ENCODE measurements at regions not wholly inside any gene's neighbourhood (a gene's known extent, or its start where the extent isn't known, plus 50 kb on each side); places are given as distances from the start of the nearest gene placed in this dataset.

DNA sequence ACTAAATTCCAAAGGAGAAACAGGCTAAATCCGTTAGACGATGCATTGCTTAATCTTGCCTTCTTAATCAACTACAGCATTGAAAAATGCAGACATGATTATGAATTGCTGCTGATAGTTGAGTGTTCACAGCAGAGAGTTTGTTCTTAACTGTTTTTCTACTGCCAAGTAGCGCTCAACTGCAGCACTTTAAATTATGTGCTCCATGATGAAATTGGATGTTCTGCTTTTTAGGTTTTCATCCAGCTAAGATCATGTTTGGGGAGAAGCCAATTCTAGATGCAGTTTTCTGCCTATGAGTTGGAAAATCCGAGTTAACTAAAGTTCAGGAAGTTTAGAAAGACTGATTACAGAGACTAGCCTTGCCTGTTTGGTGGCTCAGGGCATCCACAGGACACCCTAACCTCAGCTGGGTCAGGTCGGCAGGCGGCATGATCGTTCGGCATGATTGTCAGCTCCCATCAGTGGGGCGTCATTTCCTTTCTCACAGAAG lies 119.4 kb upstream of the PIEZO2 start:
- H3K4me3 ChIP-seq (ENCODE audit: low read depth, low read length): no peak overlapping the region
- no peaks in the 10 kb centered on the region for H3K36me3 ChIP-seq (ENCODE audit: control insufficient read depth, insufficient read depth, low read length)
- no peaks in the 10 kb centered on the region for H3K27me3 ChIP-seq (ENCODE audit: control insufficient read depth, insufficient read depth, low read length)
- H3K9me3 ChIP-seq (ENCODE audit: control insufficient read depth, insufficient read depth, low read length): peaks cover 4% of the 10 kb centered on the region; the same call in 1 of the 2 replicates
- H3K9ac ChIP-seq (ENCODE audit: low read depth, low read length): no peak overlapping the region
- 0 out of 2 replicates have a peak, but pooled peaks cover 3% of the 10 kb centered on the region for H3K4me1 ChIP-seq (ENCODE audit: control insufficient read depth, insufficient read depth, low read length)
- H3K27ac ChIP-seq (ENCODE audit: low read depth, low read length): no peak overlapping the region

DNA sequence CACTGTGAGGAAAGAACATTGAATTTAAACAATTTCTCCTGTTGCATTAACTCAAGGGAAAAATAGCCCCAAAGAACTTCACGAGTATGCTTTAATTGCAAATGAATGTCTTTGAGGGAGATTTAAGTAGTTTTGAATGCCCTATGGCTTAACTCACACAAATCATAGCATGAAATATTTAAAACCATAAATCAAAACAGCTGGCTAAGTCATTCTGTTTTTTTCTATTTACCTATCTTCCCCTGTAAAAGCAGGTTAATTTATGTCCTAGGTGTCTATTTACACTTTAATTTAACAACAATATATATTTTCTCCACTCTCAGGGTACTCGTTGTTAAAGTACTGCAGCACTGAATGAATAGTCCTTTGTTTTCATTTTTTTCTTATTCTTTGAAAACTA lies 118.8 kb upstream of the PIEZO2 start:
- Histone ChIP-seq H3K4me1 (ENCODE audit: control insufficient read depth, insufficient read depth, low read length) (0 out of 2 replicates have a peak, but pooled peaks cover 3% of the 10 kb centered on the region), H3K9me3 (ENCODE audit: control insufficient read depth, insufficient read depth, low read length) (peaks cover 5% of the 10 kb centered on the region; the same call in 1 of the 2 replicates), H3K9ac (ENCODE audit: low read depth, low read length) (no peak overlapping the region), H3K27me3 (ENCODE audit: control insufficient read depth, insufficient read depth, low read length) (no peaks in the 10 kb centered on the region), H3K36me3 (ENCODE audit: control insufficient read depth, insufficient read depth, low read length) (no peaks in the 10 kb centered on the region), H3K27ac (ENCODE audit: low read depth, low read length) (no peak overlapping the region), H3K4me3 (ENCODE audit: low read depth, low read length) (no peak overlapping the region)

DNA sequence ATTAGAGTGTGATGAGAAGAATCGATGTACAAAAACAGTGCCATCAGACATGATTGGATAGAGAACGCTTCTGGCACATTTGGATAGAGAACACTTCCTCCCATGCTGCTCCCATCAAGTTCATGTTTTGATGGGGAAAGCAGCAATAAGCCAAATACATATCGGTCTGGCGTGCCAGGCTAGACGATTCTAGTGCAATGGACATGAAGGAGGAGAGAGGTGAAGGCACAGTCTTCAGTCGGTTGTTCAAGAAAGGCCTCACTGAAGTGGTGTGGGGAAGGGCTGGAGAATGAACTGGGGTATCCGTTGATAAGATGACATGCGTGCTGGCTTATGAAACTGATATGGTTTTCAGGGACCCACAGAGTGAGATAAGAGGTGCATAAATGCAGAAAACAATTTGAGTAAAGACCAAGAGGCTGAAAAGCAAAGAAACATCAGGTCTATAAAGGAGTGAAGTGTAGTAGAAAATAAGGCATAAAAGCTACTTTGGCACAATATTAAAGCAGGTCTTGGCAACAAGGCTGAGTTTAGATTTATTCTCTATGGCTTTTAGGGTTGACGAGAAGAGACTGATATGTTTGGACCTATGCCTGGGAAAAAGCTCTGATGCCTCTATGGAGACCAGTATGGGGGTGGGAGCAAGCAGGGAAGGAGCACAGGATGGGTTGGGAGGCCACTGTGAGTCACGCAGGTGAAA lies 117.6 kb upstream of the PIEZO2 start:
- no peak overlapping the region for H3K9ac ChIP-seq (ENCODE audit: low read depth, low read length)
- H3K9me3 ChIP-seq (ENCODE audit: control insufficient read depth, insufficient read depth, low read length): peaks cover 5% of the 10 kb centered on the region; the same call in 1 of the 2 replicates
- H3K27me3 ChIP-seq (ENCODE audit: control insufficient read depth, insufficient read depth, low read length): no peaks in the 10 kb centered on the region
- no peaks in the 10 kb centered on the region for H3K36me3 ChIP-seq (ENCODE audit: control insufficient read depth, insufficient read depth, low read length)
- H3K4me3 ChIP-seq (ENCODE audit: low read depth, low read length): no peak overlapping the region
- H3K27ac ChIP-seq (ENCODE audit: low read depth, low read length): no peak overlapping the region
- H3K4me1 ChIP-seq (ENCODE audit: control insufficient read depth, insufficient read depth, low read length): 0 out of 2 replicates have a peak, but pooled peaks cover 3% of the 10 kb centered on the region

DNA sequence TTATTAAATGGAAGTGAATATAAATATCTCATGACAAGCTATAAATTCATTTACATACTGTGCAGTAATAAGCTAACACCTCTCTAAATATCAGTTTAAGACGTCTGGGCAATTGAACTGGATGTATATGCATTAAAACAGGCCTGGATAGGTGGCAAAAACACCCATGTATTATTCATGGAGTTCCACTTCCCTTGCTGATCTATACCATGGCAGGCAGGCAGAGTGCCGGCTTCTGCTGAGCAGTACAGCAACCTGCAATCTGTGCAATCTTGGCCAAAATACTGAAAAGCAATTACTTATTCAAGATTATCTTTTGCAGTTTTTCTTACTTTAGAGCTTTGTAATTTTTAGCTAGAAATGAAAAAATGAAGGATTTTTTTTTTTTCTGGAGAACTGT lies 112.1 kb upstream of the PIEZO2 start:
- Histone ChIP-seq H3K27me3 (ENCODE audit: control insufficient read depth, insufficient read depth, low read length) (no peaks in the 10 kb centered on the region), H3K4me3 (ENCODE audit: low read depth, low read length) (no peak overlapping the region), H3K36me3 (ENCODE audit: control insufficient read depth, insufficient read depth, low read length) (no peaks in the 10 kb centered on the region), H3K27ac (ENCODE audit: low read depth, low read length) (peak overlapping the region; percentile 34), H3K9ac (ENCODE audit: low read depth, low read length) (no peak overlapping the region), H3K9me3 (ENCODE audit: control insufficient read depth, insufficient read depth, low read length) (peaks cover 5% of the 10 kb centered on the region; the same call in 1 of the 2 replicates), H3K4me1 (ENCODE audit: control insufficient read depth, insufficient read depth, low read length) (peaks cover 13% of the 10 kb centered on the region)

DNA sequence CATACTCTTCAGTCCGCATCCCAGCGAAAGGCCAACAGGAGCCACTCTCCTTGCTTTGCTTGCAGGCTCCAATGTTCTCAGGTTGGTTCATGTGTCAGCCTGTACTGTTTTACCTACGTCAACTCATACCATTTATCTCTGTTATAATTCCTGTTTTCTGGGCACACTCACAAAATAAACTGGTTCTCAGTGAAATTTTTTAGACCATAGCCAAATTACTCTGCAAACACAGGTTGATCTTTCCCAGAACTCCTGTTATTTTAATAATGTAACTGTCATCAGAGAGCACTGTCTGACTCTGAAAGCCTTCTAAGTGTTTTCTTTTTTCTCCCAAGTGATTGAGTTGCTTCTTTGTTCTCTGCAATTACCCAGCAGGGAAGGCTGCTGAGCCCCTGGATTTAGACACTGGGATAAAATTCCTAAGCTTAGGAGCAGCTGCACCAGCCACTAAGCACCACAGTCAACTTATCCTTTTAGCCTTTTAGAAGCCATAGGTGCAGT lies 111.6 kb upstream of the PIEZO2 start:
- H3K36me3 ChIP-seq (ENCODE audit: control insufficient read depth, insufficient read depth, low read length): no peaks in the 10 kb centered on the region
- H3K9ac ChIP-seq (ENCODE audit: low read depth, low read length): no peak overlapping the region
- peaks cover 5% of the 10 kb centered on the region; the same call in 1 of the 2 replicates for H3K9me3 ChIP-seq (ENCODE audit: control insufficient read depth, insufficient read depth, low read length)
- H3K4me1 ChIP-seq (ENCODE audit: control insufficient read depth, insufficient read depth, low read length): peaks cover 13% of the 10 kb centered on the region
- H3K27me3 ChIP-seq (ENCODE audit: control insufficient read depth, insufficient read depth, low read length): no peaks in the 10 kb centered on the region
- H3K27ac ChIP-seq (ENCODE audit: low read depth, low read length): peak overlapping the region; percentile 34
- no peak overlapping the region for H3K4me3 ChIP-seq (ENCODE audit: low read depth, low read length)

DNA sequence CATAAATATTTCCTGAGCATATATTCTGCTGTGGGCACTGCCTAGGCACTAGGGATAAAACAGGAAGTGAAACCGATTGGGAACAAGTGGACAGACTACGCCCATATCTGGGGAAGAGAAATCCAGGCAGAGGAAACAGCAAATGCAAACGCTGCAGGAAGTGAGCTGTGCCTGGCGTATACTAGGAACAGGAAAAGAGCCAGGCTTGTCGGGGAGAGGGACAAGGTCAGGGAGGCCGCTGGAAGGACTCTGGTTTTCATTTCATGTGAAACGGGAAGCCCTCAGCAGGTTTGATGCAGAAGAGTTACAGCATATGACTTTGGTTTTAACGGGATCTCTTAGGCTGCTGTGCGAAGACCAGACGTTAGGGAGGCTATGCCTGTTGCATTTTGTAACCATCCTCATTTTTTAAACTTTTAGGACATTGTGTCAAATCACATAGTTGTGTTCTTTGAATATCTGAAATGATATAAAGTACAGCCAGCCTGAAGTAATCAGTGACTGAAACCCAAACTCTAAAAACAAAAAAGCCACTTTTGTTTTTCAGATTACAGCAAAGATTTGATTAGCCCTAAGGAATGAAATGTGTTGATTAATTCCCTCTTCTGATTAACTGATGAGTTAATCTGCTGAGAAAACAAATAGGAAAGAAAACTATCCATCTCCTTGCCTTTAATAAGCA lies 110.2 kb upstream of the PIEZO2 start:
- Histone ChIP-seq H3K4me3 (ENCODE audit: low read depth, low read length) (no peak overlapping the region), H3K27me3 (ENCODE audit: control insufficient read depth, insufficient read depth, low read length) (no peaks in the 10 kb centered on the region), H3K27ac (ENCODE audit: low read depth, low read length) (no peak overlapping the region), H3K9me3 (ENCODE audit: control insufficient read depth, insufficient read depth, low read length) (peaks cover 5% of the 10 kb centered on the region; the same call in 1 of the 2 replicates), H3K36me3 (ENCODE audit: control insufficient read depth, insufficient read depth, low read length) (no peaks in the 10 kb centered on the region), H3K9ac (ENCODE audit: low read depth, low read length) (no peak overlapping the region), H3K4me1 (ENCODE audit: control insufficient read depth, insufficient read depth, low read length) (peaks cover 13% of the 10 kb centered on the region)

DNA sequence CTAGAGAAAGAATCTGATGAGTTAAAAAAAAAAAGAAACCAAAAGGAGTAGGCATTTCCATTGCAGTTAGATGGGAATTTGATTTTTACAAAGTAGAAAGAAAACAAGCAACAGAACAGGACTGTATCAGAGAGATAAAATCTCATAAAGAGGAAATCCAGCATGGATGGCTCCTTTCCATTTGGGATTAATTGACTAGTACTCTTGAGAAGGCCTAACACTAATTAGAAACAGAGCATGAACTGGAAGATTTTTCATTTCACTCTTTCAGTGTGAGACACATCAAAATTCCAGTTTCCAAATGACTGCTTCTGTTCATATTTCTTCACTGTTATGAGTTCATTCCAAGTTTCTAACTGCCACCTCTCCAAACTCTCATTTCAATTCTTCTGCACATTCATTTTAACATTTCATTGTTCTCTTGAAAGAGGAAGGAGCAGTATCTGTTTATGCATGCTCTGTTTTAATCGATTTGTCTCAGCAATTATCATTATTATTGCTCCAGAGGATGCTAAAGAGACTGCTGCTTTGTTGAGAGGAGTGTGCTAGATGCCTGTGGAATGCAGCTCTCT lies 108.8 kb upstream of the PIEZO2 start:
- H3K4me3 ChIP-seq (ENCODE audit: low read depth, low read length): no peak overlapping the region
- no peaks in the 10 kb centered on the region for H3K9me3 ChIP-seq (ENCODE audit: control insufficient read depth, insufficient read depth, low read length)
- no peaks in the 10 kb centered on the region for H3K36me3 ChIP-seq (ENCODE audit: control insufficient read depth, insufficient read depth, low read length)
- H3K4me1 ChIP-seq (ENCODE audit: control insufficient read depth, insufficient read depth, low read length): peaks cover 13% of the 10 kb centered on the region
- H3K27me3 ChIP-seq (ENCODE audit: control insufficient read depth, insufficient read depth, low read length): no peaks in the 10 kb centered on the region
- H3K9ac ChIP-seq (ENCODE audit: low read depth, low read length): no peak overlapping the region
- no peak overlapping the region for H3K27ac ChIP-seq (ENCODE audit: low read depth, low read length)

DNA sequence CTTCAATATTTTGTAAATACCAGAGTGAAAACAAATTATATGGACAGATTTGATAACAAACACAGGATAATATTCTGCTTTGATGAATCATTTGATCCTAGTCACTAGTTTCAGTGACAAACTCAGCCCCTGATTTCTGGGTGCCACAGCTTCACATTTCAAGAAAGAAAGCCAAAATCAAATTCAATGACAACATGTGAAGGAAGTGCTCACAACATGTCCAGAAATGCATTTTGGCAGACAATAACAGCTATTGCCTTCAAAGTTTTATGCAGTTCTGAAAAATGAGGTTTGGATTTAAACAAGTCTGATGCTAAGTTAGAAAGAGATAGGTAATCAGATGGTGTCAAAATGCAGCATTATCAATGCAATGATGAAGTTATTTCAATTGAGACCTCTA lies 106.9 kb upstream of the PIEZO2 start:
- Histone ChIP-seq H3K9me3 (ENCODE audit: control insufficient read depth, insufficient read depth, low read length) (no peaks in the 10 kb centered on the region), H3K27me3 (ENCODE audit: control insufficient read depth, insufficient read depth, low read length) (no peaks in the 10 kb centered on the region), H3K4me3 (ENCODE audit: low read depth, low read length) (no peak overlapping the region), H3K4me1 (ENCODE audit: control insufficient read depth, insufficient read depth, low read length) (peaks cover 7% of the 10 kb centered on the region), H3K9ac (ENCODE audit: low read depth, low read length) (no peak overlapping the region), H3K36me3 (ENCODE audit: control insufficient read depth, insufficient read depth, low read length) (no peaks in the 10 kb centered on the region), H3K27ac (ENCODE audit: low read depth, low read length) (no peak overlapping the region)

DNA sequence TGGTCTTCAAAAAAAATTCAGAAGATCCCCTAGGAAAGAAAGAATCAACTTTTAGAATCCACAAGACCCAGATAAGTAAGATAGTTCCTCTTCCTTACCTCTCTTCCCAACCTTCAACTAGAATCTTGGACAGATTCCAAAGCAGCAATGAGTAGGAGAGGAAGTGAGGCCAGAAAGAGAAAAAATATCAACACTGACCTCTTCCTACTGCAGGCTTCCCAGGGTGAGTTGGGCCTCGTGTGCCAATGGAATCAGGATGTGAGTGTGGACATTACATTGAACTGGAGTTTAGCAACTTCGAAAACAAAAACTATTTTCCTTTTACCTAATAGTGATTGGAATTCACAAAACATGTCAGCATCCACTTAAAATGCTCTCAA lies 102.5 kb upstream of the PIEZO2 start:
- H3K27ac ChIP-seq (ENCODE audit: low read depth, low read length): no peak overlapping the region
- H3K9me3 ChIP-seq (ENCODE audit: control insufficient read depth, insufficient read depth, low read length): no peaks in the 10 kb centered on the region
- H3K9ac ChIP-seq (ENCODE audit: low read depth, low read length): no peak overlapping the region
- H3K4me3 ChIP-seq (ENCODE audit: low read depth, low read length): no peak overlapping the region
- no peaks in the 10 kb centered on the region for H3K4me1 ChIP-seq (ENCODE audit: control insufficient read depth, insufficient read depth, low read length)
- H3K27me3 ChIP-seq (ENCODE audit: control insufficient read depth, insufficient read depth, low read length): no peaks in the 10 kb centered on the region
- H3K36me3 ChIP-seq (ENCODE audit: control insufficient read depth, insufficient read depth, low read length): no peaks in the 10 kb centered on the region

DNA sequence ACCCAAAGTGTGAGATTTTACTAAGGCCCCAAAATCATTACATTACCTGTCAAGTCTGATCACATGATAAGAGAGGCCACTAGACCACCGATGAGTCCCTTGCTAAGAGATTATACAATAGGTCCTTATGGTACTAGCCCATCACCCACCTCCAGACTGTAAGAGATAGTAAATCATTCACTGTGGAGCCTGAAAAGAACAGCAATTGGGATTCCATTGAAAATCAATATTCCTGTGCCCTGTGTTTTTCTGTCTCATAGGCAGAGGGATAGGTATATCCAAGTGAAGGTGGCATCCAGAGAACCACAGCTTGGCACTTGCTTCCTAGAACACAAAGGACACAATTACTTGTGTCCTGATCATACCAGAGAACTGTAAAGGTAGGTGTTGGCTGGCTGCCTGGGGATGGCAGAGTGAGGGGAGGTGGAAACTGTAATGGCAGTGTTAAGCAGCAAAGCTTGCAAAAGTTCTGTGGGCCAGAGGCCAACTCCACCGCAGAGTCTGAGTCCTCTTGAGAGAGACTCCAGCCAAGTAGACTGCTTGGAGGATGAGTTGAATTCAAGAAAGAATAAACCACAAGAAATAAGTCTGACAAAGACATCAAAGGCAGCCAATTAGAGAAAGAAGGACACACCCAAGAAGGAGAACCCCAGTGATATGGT lies 102.0 kb upstream of the PIEZO2 start:
- no peak overlapping the region for H3K27ac ChIP-seq (ENCODE audit: low read depth, low read length)
- H3K36me3 ChIP-seq (ENCODE audit: control insufficient read depth, insufficient read depth, low read length): no peaks in the 10 kb centered on the region
- no peaks in the 10 kb centered on the region for H3K4me1 ChIP-seq (ENCODE audit: control insufficient read depth, insufficient read depth, low read length)
- H3K9me3 ChIP-seq (ENCODE audit: control insufficient read depth, insufficient read depth, low read length): no peaks in the 10 kb centered on the region
- H3K27me3 ChIP-seq (ENCODE audit: control insufficient read depth, insufficient read depth, low read length): no peaks in the 10 kb centered on the region
- H3K4me3 ChIP-seq (ENCODE audit: low read depth, low read length): no peak overlapping the region
- H3K9ac ChIP-seq (ENCODE audit: low read depth, low read length): no peak overlapping the region
